WTC11 (cell line): ENCODE measurements at regions not wholly inside any gene's neighbourhood (a gene's known extent, or its start where the extent isn't known, plus 50 kb on each side); places are given as distances from the start of the nearest gene placed in this dataset.

Experiments used
- CTCF ChIP-seq: fragments of 200-600 bp; IDR thresholded peaks from 2 replicates; pipeline ENCODE4 v1.8.0; 2022; ENCODE audit warnings: antibody characterized with exemption
- ELF4 ChIP-seq: sonication (generic); formaldehyde crosslinking; IDR thresholded peaks from 2 replicates; pipeline ENCODE4 v1.8.1; 2022; ENCODE audit warnings: low read depth, mild to moderate bottlenecking, moderate library complexity, missing genetic modification reagents
- FOXP4 ChIP-seq: sonication (generic); formaldehyde crosslinking; IDR thresholded peaks from 2 replicates; pipeline ENCODE4 v1.8.0; 2022; ENCODE audit warnings: mild to moderate bottlenecking, missing genetic modification reagents
- IRF1 ChIP-seq: sonication (generic); formaldehyde crosslinking; IDR thresholded peaks from 2 replicates; pipeline ENCODE4 v1.8.0; 2023; ENCODE audit warnings: missing genetic modification reagents
- NR1H2 ChIP-seq: sonication (generic); formaldehyde crosslinking; IDR thresholded peaks from 2 replicates; pipeline ENCODE4 v1.9.0; 2021; ENCODE audit warnings: mild to moderate bottlenecking, moderate library complexity, missing genetic modification reagents
- NR2C2 ChIP-seq: sonication (generic); formaldehyde crosslinking; IDR thresholded peaks from 2 replicates; pipeline ENCODE4 v1.8.0; 2022; ENCODE audit warnings: mild to moderate bottlenecking, missing genetic modification reagents
- OVOL2 ChIP-seq: fragments of 250-450 bp; sonication (Bioruptor Pico); IDR thresholded peaks from 2 replicates; pipeline ENCODE4 v1.9.0; 2021; ENCODE audit warnings: mild to moderate bottlenecking, borderline replicate concordance
- RELA ChIP-seq: sonication (generic); formaldehyde crosslinking; IDR thresholded peaks from 2 replicates; pipeline ENCODE4 v1.8.1; 2022; ENCODE audit warnings: missing genetic modification reagents, mild to moderate bottlenecking, borderline replicate concordance
- TEAD1 ChIP-seq: sonication (generic); formaldehyde crosslinking; IDR thresholded peaks from 2 replicates; pipeline ENCODE4 v1.8.0; 2022; ENCODE audit warnings: mild to moderate bottlenecking, missing genetic modification reagents
- ZNF263 ChIP-seq: sonication (generic); formaldehyde crosslinking; IDR thresholded peaks from 2 replicates; pipeline ENCODE4 v1.8.1; 2022; ENCODE audit warnings: low read depth, mild to moderate bottlenecking, moderate library complexity, missing genetic modification reagents
- ZNF317 ChIP-seq: sonication (generic); formaldehyde crosslinking; IDR thresholded peaks from 2 replicates; pipeline ENCODE4 v1.8.1; 2023; ENCODE audit warnings: low read depth, mild to moderate bottlenecking, moderate library complexity, missing genetic modification reagents, borderline replicate concordance
- TF ChIP-seq, protein P1 (sequence below): sonication (generic); formaldehyde crosslinking; IDR thresholded peaks from 2 replicates; pipeline ENCODE4 v1.8.1; 2023; ENCODE audit warnings: mild to moderate bottlenecking, missing genetic modification reagents
- TF ChIP-seq, protein P2 (sequence below): sonication (generic); formaldehyde crosslinking; IDR thresholded peaks from 2 replicates; pipeline ENCODE4 v1.8.1; 2022; ENCODE audit warnings: low read depth, mild to moderate bottlenecking, moderate library complexity, missing genetic modification reagents, borderline replicate concordance

DNA sequence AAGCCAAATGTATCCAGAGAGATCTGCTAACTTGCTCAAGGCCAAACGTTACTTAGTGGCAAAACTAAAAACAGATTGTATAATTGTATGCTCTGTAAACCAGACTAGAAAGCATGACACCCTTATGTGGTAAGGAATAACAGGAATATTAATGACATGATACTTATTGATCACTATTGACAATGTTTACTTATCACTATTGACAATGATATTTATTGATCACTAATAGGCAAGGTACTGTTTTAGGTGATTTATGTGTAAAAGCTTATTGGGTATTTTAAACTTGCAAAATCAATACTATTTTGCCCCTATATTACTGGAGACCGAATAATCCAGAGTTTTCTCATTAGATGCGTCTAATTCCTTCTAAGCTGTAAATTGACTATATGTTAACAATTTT, 985.1 kb downstream of the CDH11 start:
- TF ChIP-seq, protein P1, sequence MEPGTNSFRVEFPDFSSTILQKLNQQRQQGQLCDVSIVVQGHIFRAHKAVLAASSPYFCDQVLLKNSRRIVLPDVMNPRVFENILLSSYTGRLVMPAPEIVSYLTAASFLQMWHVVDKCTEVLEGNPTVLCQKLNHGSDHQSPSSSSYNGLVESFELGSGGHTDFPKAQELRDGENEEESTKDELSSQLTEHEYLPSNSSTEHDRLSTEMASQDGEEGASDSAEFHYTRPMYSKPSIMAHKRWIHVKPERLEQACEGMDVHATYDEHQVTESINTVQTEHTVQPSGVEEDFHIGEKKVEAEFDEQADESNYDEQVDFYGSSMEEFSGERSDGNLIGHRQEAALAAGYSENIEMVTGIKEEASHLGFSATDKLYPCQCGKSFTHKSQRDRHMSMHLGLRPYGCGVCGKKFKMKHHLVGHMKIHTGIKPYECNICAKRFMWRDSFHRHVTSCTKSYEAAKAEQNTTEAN (CRISPR knock-in tag): no peak
- TF ChIP-seq FOXP4 (CRISPR knock-in tag): no peak
- no peak for TF ChIP-seq CTCF
- no peak for TF ChIP-seq NR1H2 (CRISPR knock-in tag)
- no peak for TF ChIP-seq RELA (CRISPR knock-in tag)
- TF ChIP-seq, protein P2, sequence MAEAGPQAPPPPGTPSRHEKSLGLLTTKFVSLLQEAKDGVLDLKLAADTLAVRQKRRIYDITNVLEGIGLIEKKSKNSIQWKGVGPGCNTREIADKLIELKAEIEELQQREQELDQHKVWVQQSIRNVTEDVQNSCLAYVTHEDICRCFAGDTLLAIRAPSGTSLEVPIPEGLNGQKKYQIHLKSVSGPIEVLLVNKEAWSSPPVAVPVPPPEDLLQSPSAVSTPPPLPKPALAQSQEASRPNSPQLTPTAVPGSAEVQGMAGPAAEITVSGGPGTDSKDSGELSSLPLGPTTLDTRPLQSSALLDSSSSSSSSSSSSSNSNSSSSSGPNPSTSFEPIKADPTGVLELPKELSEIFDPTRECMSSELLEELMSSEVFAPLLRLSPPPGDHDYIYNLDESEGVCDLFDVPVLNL (CRISPR knock-in tag): no peak
- no peak for TF ChIP-seq TEAD1 (CRISPR knock-in tag)
- no peak for TF ChIP-seq IRF1 (CRISPR knock-in tag)
- TF ChIP-seq ZNF263 (CRISPR knock-in tag): no peak
- TF ChIP-seq ZNF317 (CRISPR knock-in tag): no peak
- no peak for TF ChIP-seq ELF4 (CRISPR knock-in tag)
- TF ChIP-seq OVOL2 (CRISPR knock-in tag): no peak
- no peak for TF ChIP-seq NR2C2
